Loucy (cell line): ENCODE measurements at regions not wholly inside any gene's neighbourhood (a gene's known extent, or its start where the extent isn't known, plus 50 kb on each side); places are given as distances from the start of the nearest gene placed in this dataset.

Experiments used
- H2AFZ ChIP-seq: fragments of 200-600 bp; sonication (generic); 2 replicates; pipeline ENCODE4 v1.6.0; 2016; ENCODE audit warnings: antibody characterized with exemption, mild to moderate bottlenecking, low read length, moderate library complexity
- H3F3A ChIP-seq: fragments of 200-600 bp; 2 replicates; pipeline ENCODE4 v1.6.0; 2016; ENCODE audit warnings: antibody characterized with exemption, low read depth, mild to moderate bottlenecking
- H3K27me3 ChIP-seq: fragments of 200-600 bp; sonication (generic); 2 replicates; pipeline ENCODE4 v1.6.1; 2014; ENCODE audit warnings: low read length, mild to moderate bottlenecking; ENCODE audit not compliant: insufficient read depth, poor library complexity, severe bottlenecking
- H3K36me3 ChIP-seq: fragments of 200-600 bp; sonication (generic); 2 replicates; pipeline ENCODE4 v1.6.1; 2016; ENCODE audit warnings: low read length; ENCODE audit not compliant: insufficient read depth
- H3K4me1 ChIP-seq: fragments of 200-600 bp; sonication (generic); 2 replicates; pipeline ENCODE4 v1.5.1; 2014; ENCODE audit warnings: low read length, mild to moderate bottlenecking; ENCODE audit not compliant: insufficient read depth, poor library complexity, severe bottlenecking
- H3K4me2 ChIP-seq: fragments of 200-600 bp; sonication (generic); 2 replicates; pipeline ENCODE4 v1.6.0; 2014; ENCODE audit warnings: antibody characterized with exemption, low read length, low read depth, mild to moderate bottlenecking; ENCODE audit not compliant: poor library complexity, severe bottlenecking
- H3K4me3 ChIP-seq: fragments of 200-600 bp; sonication (generic); 2 replicates; pipeline ENCODE4 v1.5.1; 2014; ENCODE audit warnings: low read length, mild to moderate bottlenecking, mixed read lengths; ENCODE audit not compliant: poor library complexity, severe bottlenecking
- H3K79me2 ChIP-seq: fragments of 200-600 bp; sonication (generic); 2 replicates; pipeline ENCODE4 v1.6.1; 2014; ENCODE audit warnings: low read length; ENCODE audit not compliant: insufficient read depth
- H3K9ac ChIP-seq: fragments of 200-600 bp; sonication (generic); 2 replicates; pipeline ENCODE4 v1.6.0; 2014; ENCODE audit warnings: mild to moderate bottlenecking, low read depth, low read length, moderate library complexity; ENCODE audit not compliant: poor library complexity, severe bottlenecking
- H3K9me2 ChIP-seq: fragments of 200-600 bp; sonication (generic); replicated peaks from 2 replicates; pipeline ENCODE4 v1.6.1; 2016; ENCODE audit warnings: low read depth, low read length, mixed read lengths
- H3K9me3 ChIP-seq: fragments of 200-600 bp; sonication (generic); 2 replicates; pipeline ENCODE4 v1.6.1; 2014; ENCODE audit warnings: mild to moderate bottlenecking, antibody characterized with exemption, low read length, low read depth; ENCODE audit not compliant: insufficient read depth
- H4K20me1 ChIP-seq: fragments of 200-600 bp; sonication (generic); 2 replicates; pipeline ENCODE4 v1.6.0; 2014; ENCODE audit warnings: antibody characterized with exemption, low read length, mild to moderate bottlenecking; ENCODE audit not compliant: insufficient read depth, poor library complexity, severe bottlenecking
- EZH2phosphoT487 ChIP-seq: fragments of 200-600 bp; IDR thresholded peaks from 2 replicates; pipeline ENCODE4 v1.6.1; 2018; ENCODE audit warnings: antibody characterized with exemption, mild to moderate bottlenecking, moderate library complexity, borderline replicate concordance
- TF ChIP-seq, protein P1 (sequence below): fragments of 200-600 bp; sonication (generic); conservative IDR thresholded peaks from 2 replicates; pipeline ENCODE4 v1.5.1; 2014; ENCODE audit warnings: mild to moderate bottlenecking, antibody characterized with exemption, low read length

GRCh38 chr10:78366663-78367411 lies 333.2 kb downstream of the RPS24 start:
- no peaks in the 10 kb centered on the region for H4K20me1 ChIP-seq
- no peaks in the 10 kb centered on the region for H3K9me2 ChIP-seq
- peaks cover 16% of the 10 kb centered on the region for H3K4me1 ChIP-seq
- H3K4me3 ChIP-seq = no peak overlapping the region
- H3K79me2 ChIP-seq = no peaks in the 10 kb centered on the region
- H3K9ac ChIP-seq = no peak overlapping the region
- no peaks in the 10 kb centered on the region for H3K27me3 ChIP-seq
- no peak for TF ChIP-seq EZH2phosphoT487
- TF ChIP-seq, protein P1, sequence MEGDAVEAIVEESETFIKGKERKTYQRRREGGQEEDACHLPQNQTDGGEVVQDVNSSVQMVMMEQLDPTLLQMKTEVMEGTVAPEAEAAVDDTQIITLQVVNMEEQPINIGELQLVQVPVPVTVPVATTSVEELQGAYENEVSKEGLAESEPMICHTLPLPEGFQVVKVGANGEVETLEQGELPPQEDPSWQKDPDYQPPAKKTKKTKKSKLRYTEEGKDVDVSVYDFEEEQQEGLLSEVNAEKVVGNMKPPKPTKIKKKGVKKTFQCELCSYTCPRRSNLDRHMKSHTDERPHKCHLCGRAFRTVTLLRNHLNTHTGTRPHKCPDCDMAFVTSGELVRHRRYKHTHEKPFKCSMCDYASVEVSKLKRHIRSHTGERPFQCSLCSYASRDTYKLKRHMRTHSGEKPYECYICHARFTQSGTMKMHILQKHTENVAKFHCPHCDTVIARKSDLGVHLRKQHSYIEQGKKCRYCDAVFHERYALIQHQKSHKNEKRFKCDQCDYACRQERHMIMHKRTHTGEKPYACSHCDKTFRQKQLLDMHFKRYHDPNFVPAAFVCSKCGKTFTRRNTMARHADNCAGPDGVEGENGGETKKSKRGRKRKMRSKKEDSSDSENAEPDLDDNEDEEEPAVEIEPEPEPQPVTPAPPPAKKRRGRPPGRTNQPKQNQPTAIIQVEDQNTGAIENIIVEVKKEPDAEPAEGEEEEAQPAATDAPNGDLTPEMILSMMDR = no peak
- H2AFZ ChIP-seq = no peak overlapping the region
- H3K36me3 ChIP-seq = no peaks in the 10 kb centered on the region
- H3K9me3 ChIP-seq = no peaks in the 10 kb centered on the region
- H3K4me2 ChIP-seq = no peak overlapping the region
- H3F3A ChIP-seq = no peaks in the 10 kb centered on the region

DNA sequence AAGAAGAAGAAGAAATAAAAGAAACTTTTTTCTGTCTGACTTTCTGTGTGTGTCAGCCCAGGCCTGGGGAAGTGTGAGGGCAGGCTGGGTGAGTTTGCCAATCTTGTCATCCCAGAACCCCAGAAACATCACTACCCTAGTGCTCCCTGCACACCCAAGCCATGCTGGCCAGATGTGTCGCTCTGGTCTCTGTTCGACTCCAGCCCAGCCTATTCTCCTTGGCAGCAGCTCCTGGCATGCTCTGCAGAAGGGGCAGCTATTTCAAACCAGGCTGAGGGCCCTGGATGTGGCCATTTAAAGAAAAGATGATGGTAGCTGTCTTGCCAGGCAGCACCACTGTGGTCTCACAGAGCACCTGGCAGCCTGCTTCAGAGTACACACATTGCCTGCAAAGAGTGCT lies 334.1 kb downstream of the RPS24 start:
- no peak for TF ChIP-seq EZH2phosphoT487
- TF ChIP-seq, protein P1 = no peak
- H3K4me3 ChIP-seq = no peak overlapping the region
- no peak overlapping the region for H3K4me2 ChIP-seq
- no peaks in the 10 kb centered on the region for H3K36me3 ChIP-seq
- H3K27me3 ChIP-seq = no peaks in the 10 kb centered on the region
- H3K9ac ChIP-seq = no peak overlapping the region
- no peaks in the 10 kb centered on the region for H3K9me3 ChIP-seq
- no peaks in the 10 kb centered on the region for H3K79me2 ChIP-seq
- H3K9me2 ChIP-seq = no peaks in the 10 kb centered on the region
- no peaks in the 10 kb centered on the region for H4K20me1 ChIP-seq
- H3F3A ChIP-seq = no peaks in the 10 kb centered on the region
- peaks cover 7% of the 10 kb centered on the region for H3K4me1 ChIP-seq
- H2AFZ ChIP-seq = no peak overlapping the region

DNA sequence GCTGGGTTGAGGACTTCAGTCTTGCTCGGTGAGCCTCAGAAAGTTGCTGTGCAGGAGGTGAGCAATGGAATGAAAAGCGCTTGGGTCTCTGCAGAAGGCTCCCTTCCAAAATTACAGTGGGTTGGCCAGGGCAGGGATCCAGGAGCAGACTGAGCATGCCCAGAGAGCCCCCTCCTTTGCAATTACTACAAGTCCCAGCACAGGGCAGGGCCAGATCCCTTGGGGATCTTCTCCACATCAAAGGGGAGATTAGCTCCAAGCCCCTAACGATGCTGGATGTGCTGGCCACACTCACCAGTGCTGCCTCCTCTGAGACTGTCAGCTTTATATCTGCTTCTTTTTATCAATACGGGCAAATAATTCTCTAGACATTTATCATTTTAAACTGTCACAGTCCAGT lies 337.5 kb downstream of the RPS24 start:
- Histone ChIP-seq H3K9ac (no peak overlapping the region), H3K9me3 (no peaks in the 10 kb centered on the region), H3F3A (no peaks in the 10 kb centered on the region), H3K4me1 (peaks cover 6% of the 10 kb centered on the region), H2AFZ (no peak overlapping the region), H3K4me2 (no peak overlapping the region), H3K4me3 (no peak overlapping the region), H3K79me2 (no peaks in the 10 kb centered on the region), H4K20me1 (no peaks in the 10 kb centered on the region), H3K27me3 (no peaks in the 10 kb centered on the region), H3K36me3 (no peaks in the 10 kb centered on the region), H3K9me2 (no peaks in the 10 kb centered on the region)
- TF ChIP-seq, protein P1 = no peak
- no peak for TF ChIP-seq EZH2phosphoT487
